Liver (tissue), 8 donors: ENCODE measurements at regions not wholly inside any gene's neighbourhood (a gene's known extent, or its start where the extent isn't known, plus 50 kb on each side); places are given as distances from the start of the nearest gene placed in this dataset.

ENCODE experiments used
- DNase-seq: peaks from one replicate; pipeline ENCODE4 v3.0.0-alpha.2; 2017; ENCODE audit warnings: low spot score
- H3K27ac ChIP-seq, 2 donors: one replicate each; pipeline ENCODE4 v1.7.0; 2013; ENCODE audit warnings: inconsistent platforms in 2 of 2, low read length in 2 of 2, control low read depth in 1 of 2, low read depth in 1 of 2, mild to moderate bottlenecking in 1 of 2
- H3K27me3 ChIP-seq, 4 donors: one replicate each; pipeline versions ENCODE4 v1.6.1 to v1.7.0; 2013; ENCODE audit warnings: low read length in 3 of 4, inconsistent platforms in 1 of 4, mild to moderate bottlenecking in 1 of 4, moderate library complexity in 1 of 4; ENCODE audit not compliant: control insufficient read depth in 4 of 4, insufficient read depth in 4 of 4
- H3K36me3 ChIP-seq, 4 donors: one replicate each; pipeline versions ENCODE4 v1.6.1 to v1.7.0; 2013; ENCODE audit warnings: low read length in 3 of 4, mild to moderate bottlenecking in 3 of 4, low read depth in 1 of 4, moderate library complexity in 1 of 4; ENCODE audit not compliant: control insufficient read depth in 4 of 4, insufficient read depth in 3 of 4
- H3K4me1 ChIP-seq, 4 donors: one replicate each; pipeline versions ENCODE4 v1.6.1 to v1.7.0; 2013; ENCODE audit warnings: low read length in 3 of 4, mild to moderate bottlenecking in 3 of 4, moderate library complexity in 1 of 4; ENCODE audit not compliant: control insufficient read depth in 4 of 4, insufficient read depth in 4 of 4
- H3K4me3 ChIP-seq, 3 donors: one replicate each; pipeline versions ENCODE4 v1.6.1 to v1.7.0; 2013; ENCODE audit warnings: low read length in 3 of 3, control low read depth in 1 of 3, low read depth in 1 of 3, mild to moderate bottlenecking in 1 of 3
- H3K9ac ChIP-seq, 2 donors: one replicate each; pipeline ENCODE4 v1.7.0; 2013; ENCODE audit warnings: low read length in 2 of 2, mild to moderate bottlenecking in 2 of 2, moderate library complexity in 2 of 2, control low read depth in 1 of 2, low read depth in 1 of 2
- H3K9me3 ChIP-seq, 4 donors: one replicate each; pipeline versions ENCODE4 v1.6.1 to v1.7.0; 2013; ENCODE audit warnings: low read length in 3 of 4; ENCODE audit not compliant: control insufficient read depth in 4 of 4
- ATF3 ChIP-seq: IDR thresholded peaks from 2 replicates; pipeline ENCODE4 v1.6.1; 2016; ENCODE audit warnings: antibody characterized with exemption
- EGR1 ChIP-seq, 2 donors: IDR thresholded peaks; 2 replicates each; pipeline ENCODE4 v1.6.1; 2016 to 2018; ENCODE audit warnings: antibody characterized with exemption in 2 of 2, low read depth in 2 of 2
- FOXA1 ChIP-seq: IDR thresholded peaks from 2 replicates; pipeline ENCODE4 v1.6.1; 2016; ENCODE audit warnings: antibody characterized with exemption
- FOXA2 ChIP-seq: IDR thresholded peaks from 2 replicates; pipeline ENCODE4 v1.6.1; 2016; ENCODE audit warnings: antibody characterized with exemption
- GABPA ChIP-seq, 2 donors: IDR thresholded peaks in 1 of 2; conservative IDR thresholded peaks in 1 of 2; 2 replicates each; pipeline ENCODE4 v1.6.1; 2016; ENCODE audit warnings: antibody characterized with exemption in 2 of 2, mild to moderate bottlenecking in 1 of 2, moderate library complexity in 1 of 2
- HNF4A ChIP-seq, 2 donors: conservative IDR thresholded peaks; 2 replicates each; pipeline ENCODE4 v1.6.1; 2016; ENCODE audit warnings: antibody characterized with exemption in 2 of 2, mild to moderate bottlenecking in 2 of 2
- HNF4G ChIP-seq: IDR thresholded peaks from 2 replicates; pipeline ENCODE4 v1.6.1; 2016; ENCODE audit warnings: antibody characterized with exemption
- JUND ChIP-seq, 2 donors: IDR thresholded peaks; 2 replicates each; pipeline ENCODE4 v1.6.1; 2016; ENCODE audit warnings: antibody characterized with exemption in 2 of 2
- NR2F2 ChIP-seq: IDR thresholded peaks from 2 replicates; pipeline ENCODE4 v1.6.1; 2016; ENCODE audit warnings: antibody characterized with exemption
- RXRA ChIP-seq, 2 donors: IDR thresholded peaks; 2 replicates each; pipeline ENCODE4 v1.6.1; 2017 to 2018; ENCODE audit warnings: antibody characterized with exemption in 2 of 2, mild to moderate bottlenecking in 1 of 2
- TAF1 ChIP-seq: conservative IDR thresholded peaks from 2 replicates; pipeline ENCODE4 v1.6.1; 2016; ENCODE audit warnings: antibody characterized with exemption, mild to moderate bottlenecking
- YY1 ChIP-seq: IDR thresholded peaks from 2 replicates; pipeline ENCODE4 v1.6.1; 2016; ENCODE audit warnings: antibody characterized with exemption, mild to moderate bottlenecking
- ZBTB33 ChIP-seq: IDR thresholded peaks from 2 replicates; pipeline ENCODE4 v1.6.1; 2016; ENCODE audit warnings: antibody characterized with exemption
- WGBS: extraction: QIAGEN DNeasy Blood & Tissue Kit; methylation state at CpG from one replicate; pipeline ENCODE4 v1.1.7; 2013; 5-methylcytosine and 5-hydroxymethylcytosine counted together
- TF ChIP-seq, protein P1 (sequence below): IDR thresholded peaks from 2 replicates; pipeline ENCODE4 v1.6.1; 2016; ENCODE audit warnings: antibody characterized with exemption
- TF ChIP-seq, protein P2 (sequence below): fragments of 150-350 bp; IDR thresholded peaks from 2 replicates; pipeline ENCODE4 v1.5.1; 2017; ENCODE audit warnings: improper control_type of control experiment, low read depth, low read length; ENCODE audit not compliant: missing input control
- donor health status: healthy.
- donor health status: healthy.
- donor health status: healthy.
- donor health status: healthy.
- donor health status: healthy.

DNA sequence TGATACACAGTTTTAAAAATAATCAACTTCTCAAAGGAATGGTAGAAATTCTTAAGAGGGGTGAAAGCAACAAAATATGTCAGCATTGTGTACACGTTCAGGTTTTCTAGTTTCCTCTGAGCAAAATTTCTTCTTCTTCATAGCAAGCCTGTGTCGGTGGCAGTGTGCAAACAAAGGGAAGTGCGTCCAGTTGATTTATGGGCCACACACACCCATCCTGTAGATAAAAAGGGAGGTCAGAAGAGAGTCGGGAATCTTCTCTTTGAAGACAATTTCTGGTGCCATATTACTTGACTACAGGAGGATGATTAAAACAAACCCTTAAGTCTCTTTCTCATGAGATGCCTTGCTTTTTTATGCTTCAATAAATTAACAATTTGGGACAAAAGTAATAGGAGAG lies 484.1 kb upstream of the SALL1 start:
- no peaks in the 10 kb centered on the region for H3K4me1 ChIP-seq
- no peak for DNase-seq
- WGBS: 46% methylated on average over 4 of the region's 4 CpGs
- TF ChIP-seq RXRA (IDR thresholded peaks at IDR 0.05): no peak
- no peak for TF ChIP-seq NR2F2
- TF ChIP-seq GABPA (IDR thresholded peaks at IDR 0.05 in 1 of 2, conservative IDR thresholded peaks at IDR 0.05 in 1 of 2): no peak
- no peak for TF ChIP-seq EGR1 (IDR thresholded peaks at IDR 0.05; ENCODE audit: low read depth in 2 of 2)
- TF ChIP-seq, protein P1, sequence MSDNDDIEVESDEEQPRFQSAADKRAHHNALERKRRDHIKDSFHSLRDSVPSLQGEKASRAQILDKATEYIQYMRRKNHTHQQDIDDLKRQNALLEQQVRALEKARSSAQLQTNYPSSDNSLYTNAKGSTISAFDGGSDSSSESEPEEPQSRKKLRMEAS: no peak
- TF ChIP-seq JUND (IDR thresholded peaks at IDR 0.05): no peak
- TF ChIP-seq, protein P2, sequence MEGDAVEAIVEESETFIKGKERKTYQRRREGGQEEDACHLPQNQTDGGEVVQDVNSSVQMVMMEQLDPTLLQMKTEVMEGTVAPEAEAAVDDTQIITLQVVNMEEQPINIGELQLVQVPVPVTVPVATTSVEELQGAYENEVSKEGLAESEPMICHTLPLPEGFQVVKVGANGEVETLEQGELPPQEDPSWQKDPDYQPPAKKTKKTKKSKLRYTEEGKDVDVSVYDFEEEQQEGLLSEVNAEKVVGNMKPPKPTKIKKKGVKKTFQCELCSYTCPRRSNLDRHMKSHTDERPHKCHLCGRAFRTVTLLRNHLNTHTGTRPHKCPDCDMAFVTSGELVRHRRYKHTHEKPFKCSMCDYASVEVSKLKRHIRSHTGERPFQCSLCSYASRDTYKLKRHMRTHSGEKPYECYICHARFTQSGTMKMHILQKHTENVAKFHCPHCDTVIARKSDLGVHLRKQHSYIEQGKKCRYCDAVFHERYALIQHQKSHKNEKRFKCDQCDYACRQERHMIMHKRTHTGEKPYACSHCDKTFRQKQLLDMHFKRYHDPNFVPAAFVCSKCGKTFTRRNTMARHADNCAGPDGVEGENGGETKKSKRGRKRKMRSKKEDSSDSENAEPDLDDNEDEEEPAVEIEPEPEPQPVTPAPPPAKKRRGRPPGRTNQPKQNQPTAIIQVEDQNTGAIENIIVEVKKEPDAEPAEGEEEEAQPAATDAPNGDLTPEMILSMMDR: no peak
- TF ChIP-seq HNF4G: no peak
- no peak for TF ChIP-seq ZBTB33
- TF ChIP-seq FOXA1: no peak
- TF ChIP-seq HNF4A (conservative IDR thresholded peaks at IDR 0.05): no peak
- no peak for TF ChIP-seq TAF1
- no peaks in the 10 kb centered on the region for H3K27me3 ChIP-seq
- H3K9ac ChIP-seq: no peak overlapping the region
- no peaks in the 10 kb centered on the region for H3K9me3 ChIP-seq
- no peak overlapping the region for H3K4me3 ChIP-seq
- no peak overlapping the region for H3K27ac ChIP-seq
- no peaks in the 10 kb centered on the region for H3K36me3 ChIP-seq

- H3K27me3 ChIP-seq: no peaks in the 10 kb centered on the region
- H3K4me1 ChIP-seq: no peaks in the 10 kb centered on the region
- no peak overlapping the region for H3K9ac ChIP-seq
- H3K27ac ChIP-seq: no peak overlapping the region
- no peak for DNase-seq
- WGBS: 59% methylated on average over 4 of the region's 4 CpGs
- H3K4me3 ChIP-seq: no peak overlapping the region
- no peaks in the 10 kb centered on the region for H3K36me3 ChIP-seq
- TF ChIP-seq ATF3 (no peak), ZBTB33 (no peak), YY1 (no peak), GABPA (IDR thresholded peaks at IDR 0.05 in 1 of 2, conservative IDR thresholded peaks at IDR 0.05 in 1 of 2) (no peak), HNF4G (no peak), TAF1 (no peak), FOXA2 (no peak), HNF4A (conservative IDR thresholded peaks at IDR 0.05) (no peak)
- TF ChIP-seq, protein P2: no peak
- no peaks in the 10 kb centered on the region for H3K9me3 ChIP-seq
Measured at GRCh38 chr16:51630076-51630475, 479.0 kb upstream of the SALL1 start.
